ENCODE measurements at regions not wholly inside any gene's neighbourhood (a gene's known extent, or its start where the extent isn't known, plus 50 kb on each side); places are given as distances from the start of the nearest gene placed in this dataset.

- H3K36me3 ChIP-seq (replicated peaks; ENCODE audit: low read depth, low read length) = no peaks in the 10 kb centered on the region
- no peaks in the 10 kb centered on the region for H3K9me3 ChIP-seq (ENCODE audit: insufficient read depth, low read length)
- H3K27me3 ChIP-seq (ENCODE audit: low read depth, low read length) = 0 out of 2 replicates have a peak, but pooled peaks cover 4% of the 10 kb centered on the region
- no peak overlapping the region for H3K4me3 ChIP-seq (ENCODE audit: low read length)
- H3K79me2 ChIP-seq (ENCODE audit: low read length) = no peaks in the 10 kb centered on the region
- H3K9ac ChIP-seq (ENCODE audit: low read length) = no peak overlapping the region
- H3K4me1 ChIP-seq (ENCODE audit: low read length) = no peaks in the 10 kb centered on the region
- H3K27ac ChIP-seq (ENCODE audit: low read length) = no peak overlapping the region
- TF ChIP-seq CTCF (IDR thresholded peaks at IDR 0.05; ENCODE audit: low read depth, low read length) = no peak
- TF ChIP-seq EZH2phosphoT487 (IDR thresholded peaks at IDR 0.05; ENCODE audit: low read depth) = no peak
- no peak overlapping the region for H2AFZ ChIP-seq (ENCODE audit: low read depth, low read length)
- H3K4me2 ChIP-seq (ENCODE audit: low read length) = no peak overlapping the region
- no peaks in the 10 kb centered on the region for H4K20me1 ChIP-seq (ENCODE audit: insufficient read depth, low read length)
These were observed 89.5 kb upstream of the B3GAT1 start for GRCh38 chr11:134501406-134502152.

- Histone ChIP-seq H3K4me3 (ENCODE audit: low read length) (no peak overlapping the region), H3K79me2 (ENCODE audit: low read length) (no peaks in the 10 kb centered on the region), H3K27me3 (ENCODE audit: low read depth, low read length) (no peaks in the 10 kb centered on the region), H3K4me1 (ENCODE audit: low read length) (no peaks in the 10 kb centered on the region), H4K20me1 (ENCODE audit: insufficient read depth, low read length) (no peaks in the 10 kb centered on the region), H3K9ac (ENCODE audit: low read length) (no peak overlapping the region), H3K27ac (ENCODE audit: low read length) (no peak overlapping the region), H3K4me2 (ENCODE audit: low read length) (no peak overlapping the region), H2AFZ (ENCODE audit: low read depth, low read length) (no peak overlapping the region), H3K36me3 (replicated peaks; ENCODE audit: low read depth, low read length) (no peaks in the 10 kb centered on the region), H3K9me3 (ENCODE audit: insufficient read depth, low read length) (no peaks in the 10 kb centered on the region)
- TF ChIP-seq EZH2phosphoT487 (IDR thresholded peaks at IDR 0.05; ENCODE audit: low read depth) (no peak), CTCF (IDR thresholded peaks at IDR 0.05; ENCODE audit: low read depth, low read length) (no peak)
These were observed 88.6 kb upstream of the B3GAT1 start for GRCh38 chr11:134500621-134501020.

- H2AFZ ChIP-seq (ENCODE audit: low read depth, low read length) = no peak overlapping the region
- TF ChIP-seq CTCF (IDR thresholded peaks at IDR 0.05; ENCODE audit: low read depth, low read length) = no peak
- no peak for TF ChIP-seq EZH2phosphoT487 (IDR thresholded peaks at IDR 0.05; ENCODE audit: low read depth)
- H3K4me2 ChIP-seq (ENCODE audit: low read length) = no peak overlapping the region
- H4K20me1 ChIP-seq (ENCODE audit: insufficient read depth, low read length) = no peaks in the 10 kb centered on the region
- H3K79me2 ChIP-seq (ENCODE audit: low read length) = no peaks in the 10 kb centered on the region
- H3K27ac ChIP-seq (ENCODE audit: low read length) = no peak overlapping the region
- H3K27me3 ChIP-seq (ENCODE audit: low read depth, low read length) = no peaks in the 10 kb centered on the region
- no peak overlapping the region for H3K9ac ChIP-seq (ENCODE audit: low read length)
- H3K4me1 ChIP-seq (ENCODE audit: low read length) = no peaks in the 10 kb centered on the region
- no peak overlapping the region for H3K4me3 ChIP-seq (ENCODE audit: low read length)
- no peaks in the 10 kb centered on the region for H3K36me3 ChIP-seq (replicated peaks; ENCODE audit: low read depth, low read length)
- H3K9me3 ChIP-seq (ENCODE audit: insufficient read depth, low read length) = no peaks in the 10 kb centered on the region
These were observed 87.9 kb upstream of the B3GAT1 start for GRCh38 chr11:134499990-134500389.

- no peaks in the 10 kb centered on the region for H4K20me1 ChIP-seq (ENCODE audit: insufficient read depth, low read length)
- H3K27me3 ChIP-seq (ENCODE audit: low read depth, low read length) = no peaks in the 10 kb centered on the region
- H3K4me1 ChIP-seq (ENCODE audit: low read length) = no peaks in the 10 kb centered on the region
- no peaks in the 10 kb centered on the region for H3K36me3 ChIP-seq (replicated peaks; ENCODE audit: low read depth, low read length)
- no peak overlapping the region for H3K4me3 ChIP-seq (ENCODE audit: low read length)
- no peak overlapping the region for H3K9ac ChIP-seq (ENCODE audit: low read length)
- H3K79me2 ChIP-seq (ENCODE audit: low read length) = no peaks in the 10 kb centered on the region
- H2AFZ ChIP-seq (ENCODE audit: low read depth, low read length) = no peak overlapping the region
- TF ChIP-seq CTCF (IDR thresholded peaks at IDR 0.05; ENCODE audit: low read depth, low read length) (no peak), EZH2phosphoT487 (IDR thresholded peaks at IDR 0.05; ENCODE audit: low read depth) (no peak)
- H3K4me2 ChIP-seq (ENCODE audit: low read length) = no peak overlapping the region
- H3K27ac ChIP-seq (ENCODE audit: low read length) = no peak overlapping the region
- H3K9me3 ChIP-seq (ENCODE audit: insufficient read depth, low read length) = no peaks in the 10 kb centered on the region
These were observed 86.5 kb upstream of the B3GAT1 start for GRCh38 chr11:134498326-134499139.
